HFF-Myc (cell line): ENCODE measurements at regions not wholly inside any gene's neighbourhood (a gene's known extent, or its start where the extent isn't known, plus 50 kb on each side); places are given as distances from the start of the nearest gene placed in this dataset.

Experiments
- DNase-seq: peaks from one replicate; pipeline ENCODE4 v3.0.0-alpha.2; 2011; ENCODE audit warnings: low read depth; ENCODE audit errors: extremely low read depth
- H3K4me3 ChIP-seq: replicated peaks from 2 replicates; pipeline ENCODE4 v1.5.1; 2011; ENCODE audit warnings: low read depth, mild to moderate bottlenecking, control low read depth, low read length
- TF ChIP-seq, protein P1 (sequence below): IDR thresholded peaks from 2 replicates; pipeline ENCODE4 v1.5.1; 2012; ENCODE audit warnings: mild to moderate bottlenecking, low read depth, low read length, control low read depth; ENCODE audit errors: missing control alignments

DNA sequence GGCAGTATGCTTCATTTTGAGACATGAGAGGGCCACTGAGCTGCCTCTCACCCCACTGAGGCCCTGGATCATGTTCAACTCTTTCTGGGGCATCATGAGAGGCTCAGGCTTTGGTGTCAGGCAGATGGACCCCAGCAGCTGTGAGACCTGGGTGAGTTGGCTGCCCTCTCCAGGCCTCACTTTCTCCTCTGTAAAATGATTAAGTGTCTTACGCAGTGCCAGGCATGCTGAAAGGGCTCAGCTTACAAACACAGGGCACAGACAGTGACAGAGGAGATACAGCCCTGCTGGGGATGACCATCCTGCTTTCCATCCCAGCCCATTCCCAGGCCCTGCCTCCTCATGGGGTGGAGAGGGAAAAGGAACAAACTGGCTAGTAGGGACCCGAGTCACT lies 387.4 kb downstream of the MATN1 start:
- no peak overlapping the region for H3K4me3 ChIP-seq
- no peak for DNase-seq
- TF ChIP-seq, protein P1, sequence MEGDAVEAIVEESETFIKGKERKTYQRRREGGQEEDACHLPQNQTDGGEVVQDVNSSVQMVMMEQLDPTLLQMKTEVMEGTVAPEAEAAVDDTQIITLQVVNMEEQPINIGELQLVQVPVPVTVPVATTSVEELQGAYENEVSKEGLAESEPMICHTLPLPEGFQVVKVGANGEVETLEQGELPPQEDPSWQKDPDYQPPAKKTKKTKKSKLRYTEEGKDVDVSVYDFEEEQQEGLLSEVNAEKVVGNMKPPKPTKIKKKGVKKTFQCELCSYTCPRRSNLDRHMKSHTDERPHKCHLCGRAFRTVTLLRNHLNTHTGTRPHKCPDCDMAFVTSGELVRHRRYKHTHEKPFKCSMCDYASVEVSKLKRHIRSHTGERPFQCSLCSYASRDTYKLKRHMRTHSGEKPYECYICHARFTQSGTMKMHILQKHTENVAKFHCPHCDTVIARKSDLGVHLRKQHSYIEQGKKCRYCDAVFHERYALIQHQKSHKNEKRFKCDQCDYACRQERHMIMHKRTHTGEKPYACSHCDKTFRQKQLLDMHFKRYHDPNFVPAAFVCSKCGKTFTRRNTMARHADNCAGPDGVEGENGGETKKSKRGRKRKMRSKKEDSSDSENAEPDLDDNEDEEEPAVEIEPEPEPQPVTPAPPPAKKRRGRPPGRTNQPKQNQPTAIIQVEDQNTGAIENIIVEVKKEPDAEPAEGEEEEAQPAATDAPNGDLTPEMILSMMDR = no peak

DNA sequence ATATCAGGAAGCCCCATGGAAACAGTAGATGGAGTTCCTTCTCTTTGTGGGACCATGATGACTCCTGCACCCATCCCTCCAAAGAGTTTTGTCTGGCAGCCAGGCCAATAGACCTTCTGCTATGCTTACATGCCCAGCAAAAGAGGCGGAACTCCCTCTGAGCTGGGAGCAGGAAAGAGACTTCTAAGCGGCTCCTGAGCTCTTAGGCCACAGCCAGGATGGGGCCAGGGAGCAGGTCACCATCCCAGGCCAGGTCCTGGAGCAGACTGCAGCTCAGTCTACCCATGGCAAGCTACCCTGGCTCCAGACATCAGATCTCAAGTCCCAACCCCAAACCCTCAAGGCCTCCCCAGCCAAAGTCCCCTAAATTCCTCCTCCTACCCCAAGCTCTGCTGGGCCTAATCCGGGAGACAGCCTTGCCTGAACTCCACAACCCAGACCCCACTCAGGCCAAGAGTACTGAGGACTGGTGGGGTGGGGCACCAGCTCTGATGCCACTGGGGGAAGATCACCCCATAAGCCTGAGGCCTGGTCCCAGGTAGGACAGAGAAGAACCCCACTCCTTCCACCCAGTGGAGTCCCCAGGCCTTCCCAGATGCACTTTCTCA lies 387.9 kb downstream of the MATN1 start:
- TF ChIP-seq, protein P1 = no peak
- H3K4me3 ChIP-seq = no peak overlapping the region
- no peak for DNase-seq

DNA sequence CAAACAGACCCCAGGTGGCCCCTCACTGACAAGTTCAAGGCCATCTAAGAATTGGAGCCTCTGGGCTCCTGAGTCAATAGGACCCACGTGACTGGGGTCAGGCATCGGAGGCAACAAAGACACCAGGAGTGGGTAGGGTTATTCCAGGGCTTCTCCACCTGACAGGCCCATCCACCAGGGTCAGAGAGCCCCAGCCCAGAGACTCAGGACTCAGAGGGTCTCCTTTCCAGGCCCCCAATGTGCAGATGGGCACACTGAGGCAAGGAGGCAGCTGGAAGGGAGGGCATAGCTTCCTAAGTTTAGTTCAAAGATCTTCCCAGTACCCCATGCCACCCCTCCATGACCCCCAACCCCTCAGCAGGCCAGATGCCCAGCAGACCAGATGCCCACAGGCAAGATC lies 388.6 kb downstream of the MATN1 start:
- H3K4me3 ChIP-seq = no peak overlapping the region
- no peak for DNase-seq
- TF ChIP-seq, protein P1 = no peak

DNA sequence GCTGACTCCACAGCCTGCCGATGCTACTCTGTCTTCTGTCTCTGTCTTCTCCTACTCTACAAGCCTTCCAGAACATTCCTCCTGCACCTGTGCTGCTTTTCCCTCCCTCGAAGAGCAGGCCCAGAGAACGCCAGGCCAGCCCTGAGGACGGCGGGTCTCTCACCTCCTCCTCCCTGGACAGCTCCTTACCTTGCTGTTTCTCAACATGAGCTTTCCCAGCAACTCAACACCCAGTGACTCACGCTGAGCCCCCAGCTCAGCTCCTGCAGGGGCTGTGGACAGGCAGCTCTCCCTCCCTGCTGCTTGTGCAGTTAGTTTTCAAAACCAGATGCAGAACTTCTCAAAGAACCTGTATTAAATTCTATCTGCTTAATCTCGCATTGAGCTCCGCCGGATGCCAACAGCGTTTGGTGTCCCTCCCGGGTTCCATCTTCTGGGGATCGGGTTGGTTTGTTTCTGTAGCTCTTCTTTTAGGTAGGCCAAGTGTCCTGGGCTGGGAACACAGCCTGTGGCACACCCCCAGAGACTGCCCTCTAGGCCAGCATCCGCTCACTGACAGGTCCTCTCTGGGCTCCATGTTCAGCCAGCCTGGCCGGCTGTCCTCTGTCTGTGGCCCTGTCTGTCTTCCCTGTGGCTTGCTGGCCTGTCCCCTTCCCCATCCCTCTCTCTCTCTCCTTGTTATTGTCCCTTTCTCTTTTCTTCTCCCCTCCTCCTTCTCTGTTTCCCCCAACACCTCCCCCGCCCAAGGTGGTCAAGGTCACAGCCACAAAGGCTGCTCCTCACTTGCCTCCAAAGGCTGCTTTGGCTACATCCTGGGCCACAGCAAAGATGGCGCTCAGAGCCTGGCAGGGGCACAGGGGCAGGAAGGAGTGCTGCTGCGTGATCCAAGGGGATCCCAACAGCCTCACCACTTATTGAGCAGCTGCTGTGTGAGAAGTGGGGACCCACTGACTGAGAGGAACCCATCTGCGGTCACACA lies 391.0 kb downstream of the MATN1 start:
- TF ChIP-seq, protein P1 = no peak
- no peak for DNase-seq
- H3K4me3 ChIP-seq = no peak overlapping the region

DNA sequence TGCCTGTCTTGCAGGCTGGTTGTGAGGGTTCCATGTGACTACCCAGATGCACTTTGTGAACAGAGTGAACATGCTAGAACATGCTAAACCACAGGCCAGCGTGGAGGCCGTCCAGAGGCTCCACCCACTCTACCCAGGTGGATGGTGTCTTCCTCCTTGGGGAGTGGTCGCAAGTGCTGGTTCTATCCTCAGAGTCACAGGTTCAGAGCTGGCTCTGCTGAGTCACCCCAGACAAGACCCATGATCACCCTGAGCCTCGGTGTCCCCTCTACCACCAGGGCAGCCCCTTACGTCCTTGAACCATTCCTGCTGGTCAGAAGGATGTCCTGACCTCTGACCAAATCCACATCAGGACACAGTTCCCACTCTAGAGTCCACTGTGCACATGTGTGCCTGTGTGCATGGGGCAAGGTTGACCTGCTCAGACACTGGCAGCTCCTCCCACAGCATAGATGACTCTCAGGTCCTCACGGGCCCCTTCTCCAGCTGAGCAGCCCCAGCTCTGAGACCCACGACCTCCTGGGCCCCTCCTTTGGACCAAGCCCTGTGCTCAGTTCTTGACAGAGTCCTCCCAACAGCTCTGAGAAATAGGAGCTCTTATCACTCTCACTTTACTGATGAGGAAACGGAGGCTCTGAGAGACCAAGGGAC lies 391.8 kb downstream of the MATN1 start:
- no peak overlapping the region for H3K4me3 ChIP-seq
- TF ChIP-seq, protein P1 = no peak
- no peak for DNase-seq

DNA sequence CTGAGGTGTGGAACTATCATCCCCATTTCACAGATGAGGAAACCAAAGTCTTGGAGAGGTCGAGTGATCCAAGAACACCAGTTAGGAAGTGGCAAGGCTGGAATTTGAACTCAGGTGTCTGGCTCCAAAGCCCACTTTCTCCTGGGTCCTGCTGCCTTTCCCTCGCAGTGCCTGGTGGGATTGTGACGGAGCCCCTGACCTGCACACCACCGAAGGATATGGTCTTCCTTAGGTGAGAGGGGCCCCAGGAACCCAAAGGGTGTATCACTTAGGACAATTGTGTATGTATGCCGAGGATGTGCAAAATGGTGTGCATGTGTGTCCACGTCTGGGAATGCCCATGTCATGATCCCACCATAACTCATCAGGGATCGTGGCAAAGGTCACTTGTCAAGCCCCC lies 392.7 kb downstream of the MATN1 start:
- H3K4me3 ChIP-seq = no peak overlapping the region
- DNase-seq = no peak
- TF ChIP-seq, protein P1 = no peak
